ENCODE measurements at regions not wholly inside any gene's neighbourhood (a gene's known extent, or its start where the extent isn't known, plus 50 kb on each side); places are given as distances from the start of the nearest gene placed in this dataset.

- no peak for TF ChIP-seq CTCF (IDR thresholded peaks at IDR 0.05; ENCODE audit: insufficient read depth, low read depth, low read length)
- TF ChIP-seq EZH2 (IDR thresholded peaks at IDR 0.05; ENCODE audit: insufficient read depth, low read length): no peak
Observed at GRCh38 chr10:85228726-85229125, 900.3 kb downstream of the CCSER2 start.
